GM21526 (cell line): ENCODE measurements at regions not wholly inside any gene's neighbourhood (a gene's known extent, or its start where the extent isn't known, plus 50 kb on each side); places are given as distances from the start of the nearest gene placed in this dataset.

Source experiments
- ATAC-seq: cut with Tn5 transposase; IDR thresholded peaks from one replicate; pipeline ENCODE4 v1.9.1; 2021; ENCODE audit warnings: moderate library complexity; ENCODE audit not compliant: unreplicated experiment, low FRiP score

DNA sequence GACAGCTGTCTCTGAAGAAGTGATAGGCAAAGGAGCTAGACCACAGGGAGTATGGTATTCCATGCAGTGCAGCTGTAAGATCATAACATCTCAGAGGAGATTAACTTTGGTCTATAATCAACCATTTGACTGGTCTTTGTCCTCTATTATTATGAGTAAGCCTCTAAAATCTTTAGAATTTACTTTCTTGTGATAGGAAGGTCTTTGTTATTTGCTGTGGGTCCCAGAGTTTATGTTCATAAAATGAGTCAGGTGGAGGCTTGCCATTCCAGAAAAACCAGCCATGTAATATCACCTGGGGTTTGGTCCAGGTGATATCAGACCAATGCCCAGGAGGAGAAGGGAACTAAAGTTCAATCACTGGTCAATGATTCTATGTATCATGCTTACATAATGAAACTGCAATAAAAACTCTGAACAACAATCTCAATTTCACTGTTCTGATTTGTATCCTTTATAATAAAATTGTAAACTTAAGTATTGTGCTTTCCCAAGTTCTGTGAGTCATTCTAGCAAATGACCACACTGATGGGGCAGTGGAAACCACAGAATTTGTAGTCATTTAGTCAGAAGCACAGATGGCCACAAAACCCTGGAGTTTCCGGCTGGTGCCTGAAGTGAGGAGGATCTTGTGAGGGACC, 239.6 kb upstream of the TRAM1L1 start:
- no peak for ATAC-seq

GRCh38 chr4:117326091-117326490, 240.7 kb upstream of the TRAM1L1 start:
- no peak for ATAC-seq

- ATAC-seq, result no peak
Measured at GRCh38 chr4:117327491-117327890, 242.1 kb upstream of the TRAM1L1 start.

DNA sequence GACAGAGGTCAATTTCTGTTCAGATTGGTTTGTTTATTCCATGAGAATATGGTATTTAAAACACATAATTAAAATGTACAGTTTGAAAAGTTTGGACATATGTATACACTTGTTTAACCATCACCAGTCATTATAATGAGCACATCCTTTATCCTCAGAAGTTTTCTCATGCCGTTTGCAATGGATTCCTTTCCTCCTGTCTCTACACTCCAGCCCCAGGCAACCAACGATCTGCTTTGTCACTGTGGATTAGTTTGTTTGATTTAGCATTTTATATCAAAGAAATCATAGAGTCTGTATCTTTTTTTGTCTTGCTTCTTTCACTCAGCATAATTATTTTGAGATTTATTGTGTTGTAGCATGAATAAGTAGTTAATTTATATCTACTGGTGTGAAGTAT, 243.0 kb upstream of the TRAM1L1 start:
- no peak for ATAC-seq

- no peak for ATAC-seq
Measured at GRCh38 chr4:117331817-117332216, 246.4 kb upstream of the TRAM1L1 start.

- ATAC-seq, result no peak
Measured at GRCh38 chr4:117334451-117335188, 249.2 kb upstream of the TRAM1L1 start.

GRCh38 chr4:117357437-117357836, 272.1 kb upstream of the TRAM1L1 start:
- no peak for ATAC-seq

- no peak for ATAC-seq
Measured at GRCh38 chr4:117357866-117358265, 272.5 kb upstream of the TRAM1L1 start.

GRCh38 chr4:117370944-117371668, 285.7 kb upstream of the TRAM1L1 start:
- no peak for ATAC-seq

- ATAC-seq, result no peak
Measured at GRCh38 chr4:117375101-117375500, 289.7 kb upstream of the TRAM1L1 start.

DNA sequence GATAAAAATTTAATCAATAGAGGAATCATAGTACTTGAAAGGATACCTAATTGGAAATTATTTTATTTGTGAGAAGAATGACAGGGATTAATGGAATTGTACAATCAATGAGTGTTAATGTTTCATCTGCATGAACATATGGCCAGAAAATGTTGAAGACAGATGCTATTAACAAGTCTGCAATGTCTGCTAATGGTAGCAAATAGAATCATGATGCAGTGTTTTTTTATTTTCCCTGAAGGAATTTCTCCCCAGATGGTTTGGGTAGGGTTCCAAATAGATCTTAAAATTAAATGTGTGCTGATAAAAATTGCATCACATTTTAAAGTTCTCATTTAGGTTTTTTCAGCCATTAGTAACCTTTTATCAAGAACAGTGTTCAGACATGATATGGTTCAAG, 291.3 kb upstream of the TRAM1L1 start:
- ATAC-seq, result no peak

DNA sequence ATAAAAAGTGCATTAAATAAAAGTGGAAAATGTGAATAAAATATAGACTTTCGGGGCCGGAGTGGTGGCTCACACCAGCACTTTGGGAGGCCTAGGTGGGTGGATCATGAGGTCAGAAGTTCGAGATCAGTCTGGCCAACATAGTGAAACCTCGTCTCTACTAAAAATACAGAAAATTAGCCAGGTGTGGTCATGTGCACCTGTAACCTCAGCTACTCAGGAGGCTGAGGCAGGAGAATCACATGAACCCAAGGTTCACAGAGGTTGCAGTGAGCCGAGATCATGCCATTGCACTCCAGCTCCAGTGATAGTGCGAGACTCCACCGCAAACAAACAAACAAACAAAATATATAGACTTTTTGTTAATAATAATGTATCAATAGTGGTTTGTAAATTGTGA, 293.6 kb upstream of the TRAM1L1 start:
- no peak for ATAC-seq

DNA sequence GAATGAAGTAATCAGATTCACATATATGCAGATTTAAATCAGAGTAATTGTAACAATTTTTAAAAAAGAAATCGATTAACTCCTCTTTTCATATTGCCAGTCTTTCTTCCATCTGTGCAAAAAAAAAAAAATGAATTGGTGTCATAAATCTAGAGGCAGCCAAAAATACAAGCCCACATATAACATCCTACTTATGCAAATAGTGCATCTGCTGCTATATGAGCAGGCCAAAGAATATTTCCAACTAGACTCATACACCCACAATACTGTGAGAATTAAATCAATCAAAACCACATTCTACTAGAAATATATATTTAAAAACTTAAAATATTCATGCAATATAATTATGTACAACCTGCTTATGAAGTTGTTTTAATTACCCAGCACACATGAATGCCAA, 298.1 kb upstream of the TRAM1L1 start:
- no peak for ATAC-seq

DNA sequence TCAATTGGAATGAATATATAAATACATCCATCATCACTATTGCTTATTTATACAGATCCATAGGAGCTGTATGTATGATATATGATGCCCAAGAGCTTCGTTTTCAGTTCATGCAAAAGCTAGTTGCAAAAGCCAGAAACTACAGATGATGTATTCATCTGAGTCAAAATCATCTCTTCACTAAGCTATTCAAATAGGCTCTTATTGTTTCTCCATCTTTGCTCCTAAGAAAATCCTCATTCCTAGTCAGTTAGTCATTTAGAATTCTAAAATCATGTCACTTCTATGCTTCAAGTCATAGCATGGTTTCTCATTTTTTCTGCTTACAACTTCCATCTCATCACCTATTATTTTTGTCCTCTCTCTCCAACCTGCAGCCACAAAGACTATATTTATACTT, 300.1 kb upstream of the TRAM1L1 start:
- no peak for ATAC-seq

DNA sequence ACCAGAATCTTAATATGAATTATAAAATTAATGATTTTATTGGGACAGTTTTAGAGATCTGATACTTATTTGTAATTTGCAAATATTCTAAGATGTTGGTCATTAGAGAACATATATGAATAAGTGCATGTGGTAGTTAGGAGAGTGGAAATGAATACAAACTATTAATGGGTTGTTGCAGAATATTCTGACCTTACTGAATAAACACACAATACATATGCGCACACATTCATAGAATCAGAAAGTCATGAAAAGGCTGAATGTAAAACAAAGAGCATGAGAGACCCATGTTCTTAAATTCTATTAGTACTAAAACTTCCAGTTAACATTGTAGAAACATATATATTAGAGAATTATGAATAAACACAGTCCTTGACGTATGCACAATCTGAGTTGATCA, 301.7 kb upstream of the TRAM1L1 start:
- no peak for ATAC-seq

DNA sequence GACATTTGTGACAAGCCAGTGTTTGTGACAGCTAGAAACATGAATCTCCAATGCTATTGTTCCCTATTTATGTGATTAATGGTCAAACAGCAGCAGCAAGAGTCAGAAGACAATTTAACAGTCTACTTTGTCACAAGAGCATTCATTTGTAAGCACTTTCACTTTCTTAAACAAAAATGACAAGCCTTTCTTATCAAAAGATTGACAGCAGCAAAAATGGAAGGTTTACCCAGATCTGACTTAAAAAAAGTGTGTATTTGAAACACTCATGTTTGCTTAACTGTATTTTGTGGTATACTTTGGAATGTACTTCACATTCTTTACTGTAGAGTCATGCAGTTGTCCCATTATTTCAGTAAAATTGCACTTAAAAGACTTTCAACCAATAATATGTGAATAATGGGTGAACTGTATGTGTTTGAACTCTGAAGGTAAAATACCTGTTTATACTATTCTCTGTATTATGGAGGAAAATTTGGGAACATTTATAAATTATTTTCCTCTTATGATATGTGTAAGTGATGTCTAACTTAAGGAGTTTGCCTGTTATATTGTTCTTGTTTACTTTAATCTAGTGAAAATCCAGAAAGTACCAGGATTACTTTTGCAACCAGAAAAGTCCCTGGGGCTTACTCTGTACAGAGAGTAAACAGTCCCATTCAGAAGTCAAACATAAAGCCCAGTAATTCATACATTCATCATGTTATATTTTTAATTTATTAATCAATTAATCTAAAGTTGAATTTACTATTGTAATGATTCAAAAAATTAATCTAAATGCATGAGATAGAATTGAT, 314.9 kb upstream of the TRAM1L1 start:
- ATAC-seq, result no peak

DNA sequence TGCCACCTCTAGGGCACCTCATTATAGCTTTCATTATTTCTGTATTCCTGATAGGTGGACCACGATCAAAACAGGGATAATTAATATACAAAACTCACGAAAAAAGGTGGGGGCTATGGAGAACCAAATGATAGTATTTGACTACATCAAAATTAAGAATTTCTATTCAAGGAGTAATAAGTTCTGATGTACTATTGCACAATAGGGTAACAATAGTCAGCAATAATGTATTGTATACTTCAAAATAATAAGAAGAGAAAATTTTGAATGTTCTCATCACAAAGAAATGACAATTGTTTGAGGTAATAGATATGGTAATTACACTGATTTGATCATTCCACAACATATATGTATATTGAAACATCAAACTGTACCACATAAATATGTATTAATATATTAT, 327.3 kb upstream of the TRAM1L1 start:
- no peak for ATAC-seq

DNA sequence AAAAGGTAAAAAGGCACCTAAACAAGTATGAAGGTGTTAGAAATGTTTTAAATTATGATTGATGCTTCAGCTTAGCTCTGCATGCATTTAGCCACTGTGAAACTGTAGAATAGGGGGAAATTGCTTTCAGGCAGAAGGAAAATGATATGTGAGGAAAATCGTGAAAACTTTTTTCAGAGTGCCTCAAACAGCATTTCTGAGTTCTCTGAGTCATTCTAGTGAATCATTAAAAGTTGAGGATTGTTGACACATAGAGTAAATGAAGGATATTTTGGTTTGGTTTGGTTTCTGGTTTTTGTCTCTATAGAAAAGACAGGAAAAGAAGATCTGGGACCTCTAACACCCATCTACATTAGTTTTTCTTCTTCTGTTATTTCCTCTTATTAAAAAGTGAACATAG, 332.5 kb upstream of the TRAM1L1 start:
- ATAC-seq, result no peak

DNA sequence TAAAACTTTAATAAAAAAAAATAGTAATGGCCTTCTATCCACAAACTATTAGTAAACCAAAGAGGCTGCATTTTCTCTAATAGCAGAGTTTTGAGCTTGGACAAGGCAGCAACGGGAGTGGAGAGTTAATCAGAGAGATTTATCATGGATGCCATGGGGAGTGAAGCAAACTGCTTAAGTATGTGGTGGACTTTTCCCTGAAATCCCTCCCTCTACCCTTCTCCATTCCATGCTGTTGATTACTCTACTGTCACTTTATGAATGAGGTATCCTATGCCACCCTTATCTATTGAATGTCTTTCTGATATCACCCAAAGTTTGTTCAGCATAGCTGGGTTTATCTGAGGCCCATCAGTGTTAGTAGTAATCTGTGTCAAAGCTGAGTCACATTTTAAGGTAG, 335.6 kb upstream of the TRAM1L1 start:
- ATAC-seq, result no peak

GRCh38 chr4:117421706-117422105, 336.3 kb upstream of the TRAM1L1 start:
- ATAC-seq, result no peak

DNA sequence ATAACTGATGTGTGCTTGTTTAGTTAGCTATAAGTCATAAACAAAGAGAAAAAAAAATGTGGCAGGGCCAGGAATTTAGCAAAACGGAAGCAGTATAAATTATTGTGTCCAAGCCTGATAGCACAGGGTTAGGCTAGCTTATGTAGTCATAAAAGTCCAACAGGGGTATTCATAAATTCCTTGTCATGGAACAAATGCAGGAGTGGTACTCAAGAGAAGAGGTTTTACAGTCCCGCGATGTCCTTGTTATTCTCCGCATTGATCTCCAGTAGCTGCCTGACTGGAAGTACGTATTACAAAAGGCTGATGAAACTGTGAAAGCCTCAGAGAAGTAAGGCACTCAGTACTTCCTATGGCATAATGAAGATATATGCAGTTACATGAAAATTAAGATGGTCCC, 336.9 kb upstream of the TRAM1L1 start:
- no peak for ATAC-seq
